ENCODE measurements at regions not wholly inside any gene's neighbourhood (a gene's known extent, or its start where the extent isn't known, plus 50 kb on each side); places are given as distances from the start of the nearest gene placed in this dataset.
"Not testable (repeated sequence)": the region's sequence is repeated elsewhere in the genome, so short reads cannot be mapped to it uniquely, and the experiment has no call there.

DNA sequence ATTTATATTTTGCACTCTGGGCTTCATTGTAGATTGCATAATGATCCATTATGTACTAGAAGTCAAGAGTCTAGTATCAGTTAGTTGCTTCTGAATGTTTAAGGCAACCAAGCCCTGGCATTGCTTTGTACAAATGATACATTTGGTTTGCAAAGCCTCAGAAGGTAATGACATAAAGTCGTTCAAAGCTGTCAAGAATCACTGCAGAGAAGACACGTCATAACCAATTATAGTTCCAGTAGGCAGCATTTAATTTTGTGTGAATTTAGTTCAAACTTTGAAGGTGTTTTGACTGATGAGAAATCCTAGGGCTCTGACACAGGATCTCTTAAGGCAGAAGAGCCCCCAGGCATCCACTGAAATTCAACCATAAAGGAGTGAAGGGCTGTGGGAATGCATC lies 163.0 kb upstream of the KRR1 start:
- DNase-seq (ENCODE audit: low read depth in 2 of 2), result no peak

DNA sequence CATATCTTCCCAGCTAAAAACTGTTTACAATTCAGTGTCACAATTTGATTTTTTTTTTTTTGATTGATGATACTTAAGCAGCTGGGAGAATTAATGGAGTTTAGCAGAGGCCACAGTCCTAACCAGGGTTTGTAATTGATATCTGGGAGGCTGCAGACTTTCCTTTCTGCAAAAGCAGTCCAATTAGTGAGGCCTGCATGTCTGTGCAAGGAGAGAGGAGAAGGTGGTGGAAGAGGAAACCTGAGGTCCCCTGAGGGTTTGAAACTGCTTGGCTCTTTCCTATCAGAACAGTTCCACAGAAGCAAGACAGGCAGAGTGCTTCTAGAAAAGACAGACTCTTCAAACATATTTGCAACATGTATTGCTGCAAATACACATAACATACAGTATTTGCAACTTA lies 160.8 kb upstream of the KRR1 start:
- no peak for DNase-seq (ENCODE audit: low read depth in 2 of 2)

DNA sequence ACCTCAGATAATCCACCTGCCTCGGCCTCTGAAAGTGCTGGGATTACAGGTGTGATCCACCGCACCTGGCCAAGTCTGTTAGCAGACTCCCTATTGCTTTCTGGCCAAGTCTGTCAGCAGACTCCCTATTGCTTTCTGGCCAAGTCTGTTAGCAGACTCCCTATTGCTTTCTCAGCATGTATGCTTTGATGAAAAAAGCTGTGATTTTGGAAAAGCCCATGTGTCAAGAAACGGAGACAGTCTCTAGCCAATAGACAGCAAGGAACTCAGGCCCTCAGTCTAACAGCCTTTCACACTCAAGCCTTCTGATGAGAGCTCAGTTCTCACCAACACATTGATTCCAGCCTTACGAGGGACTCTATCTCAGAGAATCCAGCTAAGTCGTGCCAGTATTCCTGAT lies 158.8 kb upstream of the KRR1 start:
- no peak for DNase-seq (ENCODE audit: low read depth in 2 of 2)

DNA sequence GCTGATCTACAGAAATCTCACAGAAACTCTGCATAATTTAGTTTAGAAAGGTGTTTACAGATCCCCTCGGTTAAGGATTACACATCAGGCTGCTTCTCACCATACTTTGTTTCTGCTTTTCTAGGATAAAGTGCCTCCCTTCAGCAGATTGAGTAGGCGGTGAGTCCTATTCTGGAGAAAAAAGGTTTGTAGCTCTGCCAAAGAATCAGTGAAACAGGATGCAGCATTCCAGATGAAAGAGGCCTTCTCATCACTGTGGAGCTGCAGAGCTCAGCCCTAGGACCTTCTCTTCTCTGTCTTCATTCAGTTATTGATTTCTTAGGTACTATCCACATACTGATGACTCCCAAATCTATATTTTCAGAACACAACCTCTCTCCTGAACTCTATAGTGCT lies 155.5 kb upstream of the KRR1 start:
- DNase-seq (ENCODE audit: low read depth in 2 of 2), result no peak

- DNase-seq (ENCODE audit: low read depth in 2 of 2), result no peak
Measured at GRCh38 chr12:75666126-75666938, 154.9 kb upstream of the KRR1 start.

DNA sequence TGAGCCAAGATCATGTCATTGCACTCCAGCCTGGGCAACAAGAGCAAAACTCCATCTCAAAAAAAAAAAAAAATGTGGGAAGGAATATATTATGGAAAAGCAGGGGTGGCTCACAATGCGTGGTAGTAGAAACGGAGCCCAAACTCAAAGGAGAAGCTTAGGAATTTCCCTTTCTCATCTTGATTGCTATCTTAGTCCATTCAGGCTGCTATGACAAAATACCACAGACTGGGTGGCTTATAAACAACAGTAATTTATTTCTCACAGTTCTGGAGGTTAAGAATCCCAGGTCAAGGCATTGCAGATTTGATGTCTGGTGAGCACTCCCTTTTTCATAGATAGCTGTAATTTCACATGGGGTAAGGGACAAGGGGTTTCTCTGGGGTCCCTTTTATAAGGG lies 153.8 kb upstream of the KRR1 start:
- DNase-seq (ENCODE audit: low read depth in 2 of 2), result no peak

- DNase-seq (ENCODE audit: low read depth in 2 of 2), result no peak
Measured at GRCh38 chr12:75662511-75663159, 151.2 kb upstream of the KRR1 start.

DNA sequence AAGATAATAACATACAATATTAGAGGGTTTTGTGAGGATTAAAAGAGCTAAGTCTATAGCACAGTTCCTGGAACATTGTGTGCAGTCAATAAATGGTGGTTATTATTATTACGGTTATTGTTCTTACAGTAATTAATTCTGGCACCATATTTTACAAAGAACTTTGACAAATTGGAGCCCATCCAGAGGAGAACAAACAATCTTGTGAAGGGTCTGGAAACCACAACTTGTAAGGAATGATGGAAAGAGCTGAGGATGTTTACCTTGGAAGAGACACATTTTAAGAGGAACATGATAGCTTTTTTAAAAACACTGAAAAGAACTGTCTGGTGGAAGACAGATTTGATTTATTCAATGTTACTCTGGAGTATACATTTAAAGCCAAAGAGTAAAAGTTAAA lies 150.5 kb upstream of the KRR1 start:
- DNase-seq (ENCODE audit: low read depth in 2 of 2), result no peak

- DNase-seq (ENCODE audit: low read depth in 2 of 2), result no peak
Measured at GRCh38 chr12:75660805-75661404, 149.5 kb upstream of the KRR1 start.

DNA sequence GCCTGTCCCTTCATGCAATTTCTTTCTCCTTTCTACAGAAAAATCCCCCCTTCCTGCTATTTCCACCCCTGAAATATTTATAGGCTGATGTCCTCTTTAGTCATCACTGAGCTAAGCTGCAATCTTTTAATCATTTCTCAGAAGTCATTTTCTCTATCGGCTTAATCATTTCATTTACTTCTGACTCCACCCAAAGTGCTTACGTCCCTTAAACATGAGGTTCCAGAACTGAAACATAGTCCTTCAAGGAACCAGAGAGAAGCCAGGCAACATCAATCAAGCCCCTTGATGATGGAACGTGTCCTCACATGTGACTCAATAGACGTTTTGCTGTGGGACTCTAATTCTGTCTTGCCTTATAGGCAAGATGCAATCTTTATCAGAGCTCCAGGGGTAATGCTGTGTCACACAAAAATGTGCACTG lies 148.7 kb upstream of the KRR1 start:
- DNase-seq (ENCODE audit: low read depth in 2 of 2), result peak in 1 of 2 donors; percentile 3

- peak in 1 of 2 donors; percentile 14 for DNase-seq (ENCODE audit: low read depth in 2 of 2)
Measured at GRCh38 chr12:75658901-75659823, 147.8 kb upstream of the KRR1 start.

- DNase-seq (ENCODE audit: low read depth in 2 of 2), result no peak
Measured at GRCh38 chr12:75658286-75658685, 146.9 kb upstream of the KRR1 start.

GRCh38 chr12:75657831-75658230 lies 146.4 kb upstream of the KRR1 start:
- DNase-seq (ENCODE audit: low read depth in 2 of 2), result no peak

DNA sequence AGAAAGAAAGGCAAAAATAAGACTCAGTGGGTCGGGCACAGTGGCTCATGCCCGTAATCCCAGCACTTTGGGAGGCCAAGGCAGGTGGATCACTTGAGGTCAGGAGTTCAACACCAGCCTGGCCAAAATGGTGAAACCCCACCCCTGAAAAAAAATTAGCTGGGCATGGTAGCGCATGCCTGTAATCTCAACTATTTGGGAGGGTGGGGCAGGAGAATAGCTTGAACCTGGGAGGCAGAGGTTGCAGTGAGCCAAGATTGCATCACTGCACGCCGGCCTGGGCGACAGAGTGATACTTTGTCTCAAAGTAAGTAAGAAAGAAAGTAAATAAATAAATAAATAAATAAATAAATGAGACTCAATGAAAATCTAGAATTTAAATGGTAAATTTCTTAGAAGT lies 145.9 kb upstream of the KRR1 start:
- not testable (repeated sequence) for DNase-seq (ENCODE audit: low read depth in 2 of 2)

- DNase-seq (ENCODE audit: low read depth in 2 of 2), result no peak
Measured at GRCh38 chr12:75656648-75657047, 145.2 kb upstream of the KRR1 start.

- DNase-seq (ENCODE audit: low read depth in 2 of 2), result no peak
Measured at GRCh38 chr12:75656210-75656609, 144.8 kb upstream of the KRR1 start.

DNA sequence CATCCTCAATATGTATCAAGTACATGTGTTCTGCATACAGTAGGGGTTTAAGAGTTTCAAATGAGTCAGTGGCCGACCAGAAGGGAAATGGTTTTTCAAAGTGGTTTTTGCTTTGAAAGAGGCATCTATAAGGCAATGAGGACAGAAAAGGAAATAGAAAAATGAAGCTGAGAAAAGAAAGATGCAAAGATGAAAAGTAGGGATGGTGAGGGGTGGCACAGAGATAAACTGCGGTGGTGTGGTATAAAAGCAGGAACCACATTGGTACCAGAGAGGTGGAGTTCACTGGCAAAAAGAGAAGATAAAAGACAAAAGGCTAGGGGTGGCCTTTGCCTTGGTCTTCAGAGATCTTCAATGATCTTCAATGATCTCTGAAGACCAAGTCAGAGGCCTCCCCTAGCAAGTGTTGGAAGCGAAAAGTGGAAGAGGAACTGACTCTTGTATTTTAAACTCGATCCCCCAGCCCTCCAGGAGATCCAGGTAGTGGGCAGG lies 144.0 kb upstream of the KRR1 start:
- DNase-seq (ENCODE audit: low read depth in 2 of 2), result peak in 1 of 2 donors; percentile 2

DNA sequence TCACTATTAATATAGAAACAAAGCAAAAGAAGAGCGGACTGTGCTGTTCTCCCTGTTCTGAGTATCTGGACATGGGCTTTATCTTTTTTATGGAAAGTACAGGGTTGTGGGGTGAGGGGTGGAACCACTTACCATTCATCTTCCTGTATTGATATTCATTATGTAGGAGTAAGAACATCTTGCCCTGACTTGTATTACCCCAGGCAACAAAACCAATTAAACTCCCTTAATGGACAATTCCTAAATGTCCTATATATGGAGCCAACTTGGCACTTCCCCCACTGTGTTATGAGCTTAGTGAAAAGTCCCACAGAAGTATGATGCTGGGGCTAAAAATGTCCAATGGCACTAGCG lies 139.9 kb upstream of the KRR1 start:
- DNase-seq (ENCODE audit: low read depth in 2 of 2), result no peak

DNA sequence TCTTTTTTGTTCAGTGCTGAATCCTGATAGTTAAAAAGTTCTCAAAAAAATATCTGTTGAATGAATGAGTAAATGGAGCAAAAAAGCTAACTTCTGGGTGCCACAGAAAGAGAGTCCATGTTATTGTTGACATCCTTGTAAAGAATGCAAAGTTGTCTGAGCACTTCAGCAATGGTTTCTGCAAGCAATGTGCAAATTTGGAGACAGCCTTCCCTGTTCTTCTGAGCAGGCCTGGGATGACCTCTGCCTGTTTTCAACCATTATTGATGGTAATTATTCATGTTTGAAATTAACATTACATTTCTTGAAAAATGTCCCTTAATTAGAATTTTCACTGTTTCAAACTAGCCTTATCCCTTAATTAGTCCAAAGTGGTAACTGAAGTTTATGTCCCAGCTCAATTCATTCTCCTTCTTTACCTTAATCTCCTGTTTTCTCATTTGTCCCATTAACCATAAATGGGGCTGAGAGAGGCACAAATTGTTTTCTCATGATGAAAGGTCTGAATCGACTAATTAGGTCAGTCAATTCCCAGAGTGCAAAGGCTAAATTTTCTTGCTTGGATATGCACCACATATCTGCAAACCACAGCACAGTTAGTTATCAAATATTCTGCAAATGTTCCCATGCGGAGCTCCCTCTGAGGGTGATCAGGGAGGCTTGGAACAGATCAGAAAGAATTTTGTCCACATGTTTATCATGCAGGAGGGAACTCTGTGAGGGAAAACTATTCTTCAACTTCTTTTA lies 139.4 kb upstream of the KRR1 start:
- DNase-seq (ENCODE audit: low read depth in 2 of 2), result no peak

DNA sequence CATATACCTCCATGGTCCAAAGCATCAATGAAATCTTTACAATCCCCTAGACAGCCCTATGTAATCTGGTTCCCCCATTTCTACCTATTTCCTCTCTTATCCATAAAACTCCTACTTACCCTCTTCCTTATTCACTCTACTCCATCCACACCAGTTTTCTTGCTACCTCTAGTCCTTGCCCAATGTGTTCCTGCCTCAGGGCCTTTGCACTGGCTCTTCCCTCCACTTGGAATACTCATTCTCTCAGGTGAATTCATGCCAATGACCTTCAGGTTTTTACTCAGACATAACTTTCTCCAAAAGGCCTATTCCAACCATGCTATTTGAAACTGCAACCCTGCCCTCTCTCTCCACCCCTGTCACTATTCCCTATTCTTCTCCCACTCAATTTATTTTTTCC lies 138.7 kb upstream of the KRR1 start:
- DNase-seq (ENCODE audit: low read depth in 2 of 2), result no peak

DNA sequence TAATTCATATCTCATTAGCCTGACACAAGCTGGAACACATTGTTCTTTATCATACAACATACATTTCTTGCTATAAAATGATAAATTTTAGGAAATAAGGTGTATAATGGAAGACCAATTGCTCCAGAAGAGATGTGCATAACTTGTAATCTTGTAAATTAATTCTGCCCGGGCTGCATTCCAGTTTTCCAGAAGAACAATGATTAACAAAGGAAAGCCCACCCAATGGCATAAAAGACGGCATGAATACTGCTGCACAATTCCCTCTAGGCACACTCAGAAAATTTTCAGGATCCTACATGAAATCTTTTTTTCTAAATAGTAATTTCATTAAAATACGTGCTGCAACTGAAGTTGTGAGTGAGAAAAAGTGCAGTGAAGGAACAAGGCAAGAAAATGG lies 137.4 kb upstream of the KRR1 start:
- no peak for DNase-seq (ENCODE audit: low read depth in 2 of 2)

All from stimulated activated CD8-positive, alpha-beta memory T cell treated with anti-CD3 and anti-CD28 coated beads, Interleukin-15, amount 100 ng/mL, for 48 hours (primary cell).